OCI-LY7 (cell line): ENCODE measurements at regions not wholly inside any gene's neighbourhood (a gene's known extent, or its start where the extent isn't known, plus 50 kb on each side); places are given as distances from the start of the nearest gene placed in this dataset.

Source experiments
- BruUV-seq: library from RNA; stranded (reverse); fragments of 400-500 nt; replicated peaks from 2 replicates; lab custom pipeline; 2021; lab: Mats Ljungman, UMichigan
- CTCF ChIA-PET: fragments of 300-600 bp; sonication (Branson Sonifier 250); formaldehyde crosslinking; loops from one replicate; lab custom pipeline; 2022; ENCODE audit warnings: antibody characterized with exemption; ENCODE audit not compliant: unreplicated experiment; lab: Charles Lee
- POLR2A ChIA-PET: fragments of 300-600 bp; sonication (Branson Sonifier 250); formaldehyde crosslinking; loops from one replicate; lab custom pipeline; 2022; ENCODE audit warnings: antibody characterized with exemption; lab: Charles Lee
- DNase-seq: peaks from one replicate; pipeline ENCODE4 v3.0.0-alpha.2; 2015; ENCODE audit warnings: low spot score
- H2AFZ ChIP-seq: fragments of 200-600 bp; sonication (generic), shearing (Covaris generic); 2 replicates; pipeline ENCODE4 v1.6.1; 2014; ENCODE audit warnings: mild to moderate bottlenecking, antibody characterized with exemption, low read length, moderate library complexity
- H3K27ac ChIP-seq: fragments of 200-600 bp; sonication (generic); 2 replicates; pipeline ENCODE4 v1.5.1; 2014; ENCODE audit warnings: mixed run types, low read depth, mild to moderate bottlenecking, moderate library complexity, low read length, inconsistent platforms; ENCODE audit not compliant: poor library complexity, severe bottlenecking
- H3K36me3 ChIP-seq: fragments of 200-600 bp; sonication (generic); 2 replicates; pipeline ENCODE4 v1.6.1; 2014; ENCODE audit warnings: mild to moderate bottlenecking, antibody characterized with exemption, low read length, moderate library complexity, mixed read lengths; ENCODE audit not compliant: insufficient read depth
- H3K4me1 ChIP-seq: fragments of 200-600 bp; sonication (generic); 2 replicates; pipeline ENCODE4 v1.5.1; 2014; ENCODE audit warnings: mild to moderate bottlenecking, low read length; ENCODE audit not compliant: insufficient read depth, poor library complexity, severe bottlenecking
- H3K4me2 ChIP-seq: fragments of 200-600 bp; sonication (generic); 2 replicates; pipeline ENCODE4 v1.6.1; 2014; ENCODE audit warnings: mild to moderate bottlenecking, low read length
- H3K4me3 ChIP-seq: fragments of 200-600 bp; sonication (generic); 2 replicates; pipeline ENCODE4 v1.5.1; 2014; ENCODE audit warnings: mild to moderate bottlenecking, low read depth, low read length; ENCODE audit not compliant: poor library complexity, severe bottlenecking
- H3K79me2 ChIP-seq: fragments of 200-600 bp; sonication (generic); 2 replicates; pipeline ENCODE4 v1.6.1; 2016; ENCODE audit warnings: low read depth, mild to moderate bottlenecking, low read length, moderate library complexity, mixed read lengths; ENCODE audit not compliant: insufficient read depth
- H3K9me2 ChIP-seq: fragments of 200-600 bp; sonication (generic); 2 replicates; pipeline ENCODE4 v1.6.1; 2016; ENCODE audit warnings: mild to moderate bottlenecking, low read length, mixed read lengths; ENCODE audit not compliant: insufficient read depth
- H3K9me3 ChIP-seq: fragments of 200-600 bp; sonication (generic); 2 replicates; pipeline ENCODE4 v1.6.1; 2014; ENCODE audit warnings: mild to moderate bottlenecking, mixed run types, low read length, mixed read lengths
- H4K20me1 ChIP-seq: fragments of 200-600 bp; sonication (generic); 2 replicates; pipeline ENCODE4 v1.6.1; 2014; ENCODE audit warnings: mild to moderate bottlenecking, antibody characterized with exemption, low read length, moderate library complexity, mixed read lengths; ENCODE audit not compliant: insufficient read depth
- CTCF ChIP-seq: fragments of 200-600 bp; sonication (generic); conservative IDR thresholded peaks from 2 replicates; pipeline ENCODE4 v1.5.1; 2014; ENCODE audit warnings: mild to moderate bottlenecking, antibody characterized with exemption, low read length, moderate library complexity, mixed read lengths
- EZH2phosphoT487 ChIP-seq: fragments of 200-600 bp; sonication (generic); IDR thresholded peaks from 2 replicates; pipeline ENCODE4 v1.6.1; 2018; ENCODE audit warnings: low read depth, borderline replicate concordance, mild to moderate bottlenecking, mixed run types, antibody characterized with exemption, low read length, moderate library complexity, mixed read lengths
- intact Hi-C: fragments of 100-400 bp; cut with micrococcal nuclease; formaldehyde crosslinking; loops from one replicate; pipeline ENCODE4 v1.10.0; 2022; ENCODE audit not compliant: unreplicated experiment

GRCh38 chr4:125262502-125262901 is 52.3 kb upstream of the FAT4 start:
- intact Hi-C loops: no loop called here
- ChIA-PET POLR2A (no interaction called here), CTCF (no interaction called here)
- Histone ChIP-seq H4K20me1 (no peaks in the 10 kb centered on the region), H3K4me2 (no peak overlapping the region), H3K36me3 (no peaks in the 10 kb centered on the region), H3K4me1 (no peaks in the 10 kb centered on the region), H3K27ac (no peak overlapping the region), H3K4me3 (no peak overlapping the region), H2AFZ (no peak overlapping the region), H3K79me2 (no peaks in the 10 kb centered on the region), H3K9me3 (no peaks in the 10 kb centered on the region), H3K9me2 (no peaks in the 10 kb centered on the region)
- no peak for DNase-seq
- TF ChIP-seq EZH2phosphoT487 (no peak), CTCF (no peak)
- no TSS peak for BruUV-seq

DNA sequence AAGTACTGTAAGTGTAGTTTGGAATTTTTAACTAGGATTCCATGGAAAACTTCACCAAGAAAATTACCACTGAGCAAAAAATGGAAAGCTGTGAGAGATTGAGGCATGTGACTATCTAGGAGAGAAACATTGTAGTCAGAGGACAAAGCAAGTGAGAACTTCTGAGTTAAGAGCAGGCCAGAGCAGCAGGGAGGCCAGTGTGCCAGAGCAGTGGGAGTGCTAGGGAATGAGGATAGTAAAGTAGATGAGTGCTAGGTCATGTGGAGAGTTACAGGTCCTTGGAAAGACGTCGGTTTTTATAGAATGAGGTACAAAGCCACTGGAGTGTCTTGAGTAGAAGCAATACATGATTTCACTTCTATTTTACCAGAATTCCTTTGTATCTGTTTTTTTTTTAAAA is 52.7 kb upstream of the FAT4 start:
- no peak overlapping the region for H3K4me2 ChIP-seq
- no peak for DNase-seq
- no peaks in the 10 kb centered on the region for H3K36me3 ChIP-seq
- H3K9me2 ChIP-seq: no peaks in the 10 kb centered on the region
- BruUV-seq: no TSS peak
- no peak overlapping the region for H3K27ac ChIP-seq
- no peak overlapping the region for H3K4me3 ChIP-seq
- H2AFZ ChIP-seq: no peak overlapping the region
- TF ChIP-seq CTCF (no peak), EZH2phosphoT487 (no peak)
- H3K4me1 ChIP-seq: no peaks in the 10 kb centered on the region
- ChIA-PET POLR2A (no interaction called here), CTCF (no interaction called here)
- H3K9me3 ChIP-seq: no peaks in the 10 kb centered on the region
- no peaks in the 10 kb centered on the region for H3K79me2 ChIP-seq
- intact Hi-C loops: no loop called here
- no peaks in the 10 kb centered on the region for H4K20me1 ChIP-seq

GRCh38 chr4:125254106-125254505 is 60.6 kb upstream of the FAT4 start:
- H3K4me2 ChIP-seq: no peak overlapping the region
- H3K9me3 ChIP-seq: no peaks in the 10 kb centered on the region
- TF ChIP-seq EZH2phosphoT487: no peak
- TF ChIP-seq CTCF: no peak
- no peaks in the 10 kb centered on the region for H3K9me2 ChIP-seq
- ChIA-PET CTCF (no interaction called here), POLR2A (no interaction called here)
- no peak for DNase-seq
- no peaks in the 10 kb centered on the region for H3K36me3 ChIP-seq
- no peaks in the 10 kb centered on the region for H3K4me1 ChIP-seq
- H3K79me2 ChIP-seq: no peaks in the 10 kb centered on the region
- BruUV-seq: no TSS peak
- H4K20me1 ChIP-seq: no peaks in the 10 kb centered on the region
- no peak overlapping the region for H3K4me3 ChIP-seq
- intact Hi-C loops: no loop called here
- H3K27ac ChIP-seq: no peak overlapping the region
- H2AFZ ChIP-seq: no peak overlapping the region
